H1 (cell line): ENCODE measurements at regions not wholly inside any gene's neighbourhood (a gene's known extent, or its start where the extent isn't known, plus 50 kb on each side); places are given as distances from the start of the nearest gene placed in this dataset.

Experiments
- CEBPB ChIP-seq: IDR thresholded peaks from 2 replicates; pipeline ENCODE4 v1.6.1; 2012; ENCODE audit warnings: low read depth, low read length
- CHD7 ChIP-seq: fragments of 300-600 bp; sonication (generic); IDR thresholded peaks from 2 replicates; pipeline ENCODE4 v1.7.1; 2012; ENCODE audit warnings: low read length, moderate library complexity, mild to moderate bottlenecking, inconsistent platforms; ENCODE audit not compliant: insufficient replicate concordance
- EZH2 ChIP-seq: fragments of 200-600 bp; sonication (generic); IDR thresholded peaks from 2 replicates; pipeline ENCODE4 v1.7.1; 2012; ENCODE audit warnings: low read depth, mild to moderate bottlenecking, moderate library complexity, low read length, inconsistent platforms; ENCODE audit not compliant: severe bottlenecking
- GABPA ChIP-seq: IDR thresholded peaks from 2 replicates; pipeline ENCODE4 v1.6.1; 2011; ENCODE audit warnings: mild to moderate bottlenecking, low read length, moderate library complexity, borderline replicate concordance; ENCODE audit not compliant: insufficient read depth
- JUN ChIP-seq: IDR thresholded peaks from 2 replicates; pipeline ENCODE4 v1.6.1; 2011; ENCODE audit warnings: low read depth, mild to moderate bottlenecking, improper control_type of control experiment, low read length
- NRF1 ChIP-seq: IDR thresholded peaks from 2 replicates; pipeline ENCODE4 v1.6.1; 2011; ENCODE audit warnings: mild to moderate bottlenecking, low read depth, low read length, improper control_type of control experiment
- RBBP5 ChIP-seq: IDR thresholded peaks from 2 replicates; pipeline ENCODE4 v1.7.1; 2012; ENCODE audit warnings: low read depth, mild to moderate bottlenecking, inconsistent platforms, low read length, moderate library complexity, borderline replicate concordance
- SIRT6 ChIP-seq: IDR thresholded peaks from one replicate; pipeline ENCODE4 v1.7.1; 2012; ENCODE audit warnings: low read length, inconsistent platforms
- USF2 ChIP-seq: IDR thresholded peaks from 2 replicates; pipeline ENCODE4 v1.6.1; 2011; ENCODE audit warnings: low read length, improper control_type of control experiment

- no peak for TF ChIP-seq CHD7
- TF ChIP-seq SIRT6: no peak
- TF ChIP-seq CEBPB: no peak
- TF ChIP-seq NRF1: no peak
- TF ChIP-seq EZH2: no peak
- TF ChIP-seq GABPA: no peak
- no peak for TF ChIP-seq JUN
- TF ChIP-seq RBBP5: no peak
- no peak for TF ChIP-seq USF2
These were observed 117.0 kb downstream of the GLUL start (continued) for GRCh38 chr1:182274618-182275017.
